ENCODE measurements at regions not wholly inside any gene's neighbourhood (a gene's known extent, or its start where the extent isn't known, plus 50 kb on each side); places are given as distances from the start of the nearest gene placed in this dataset.
A peak's percentile ranks its signal among the peaks of the same experiment; 100 is the strongest.

GRCh38 chr6:29884261-29884660, 56.6 kb downstream of the HLA-G start:
- no peak for DNase-seq (ENCODE audit: low read depth in 2 of 3, low spot score in 1 of 3)

DNA sequence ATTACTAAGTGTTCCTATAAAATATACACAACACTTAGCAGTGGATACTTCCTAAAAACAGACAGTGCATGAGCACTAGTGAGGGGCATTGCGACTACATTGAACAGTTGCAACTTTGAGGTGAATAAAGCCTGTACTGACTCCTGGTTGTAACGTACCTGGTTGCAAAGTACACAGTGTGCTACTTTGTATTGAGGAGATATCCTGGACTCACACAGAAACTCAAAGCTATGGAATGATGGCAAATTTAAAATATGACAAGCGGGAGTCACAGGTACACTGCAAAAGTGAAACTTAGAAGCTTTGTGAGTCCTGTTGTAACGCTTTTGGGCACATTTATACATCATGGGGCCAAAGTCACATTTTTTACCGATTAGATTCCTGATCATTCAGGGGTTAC, 55.6 kb upstream of the HLA-A start:
- DNase-seq (ENCODE audit: low read depth in 2 of 3, low spot score in 1 of 3) = no peak

GRCh38 chr6:29887330-29887818, 55.0 kb upstream of the HLA-A start:
- peak in 1 of 3 donors; percentile 15 for DNase-seq (ENCODE audit: low read depth in 2 of 3, low spot score in 1 of 3)

GRCh38 chr6:29887819-29888776, 54.2 kb upstream of the HLA-A start:
- DNase-seq (ENCODE audit: low read depth in 2 of 3, low spot score in 1 of 3) = peak; percentile 30 to 67 (median 56)
